ENCODE measurements at regions not wholly inside any gene's neighbourhood (a gene's known extent, or its start where the extent isn't known, plus 50 kb on each side); places are given as distances from the start of the nearest gene placed in this dataset.

DNA sequence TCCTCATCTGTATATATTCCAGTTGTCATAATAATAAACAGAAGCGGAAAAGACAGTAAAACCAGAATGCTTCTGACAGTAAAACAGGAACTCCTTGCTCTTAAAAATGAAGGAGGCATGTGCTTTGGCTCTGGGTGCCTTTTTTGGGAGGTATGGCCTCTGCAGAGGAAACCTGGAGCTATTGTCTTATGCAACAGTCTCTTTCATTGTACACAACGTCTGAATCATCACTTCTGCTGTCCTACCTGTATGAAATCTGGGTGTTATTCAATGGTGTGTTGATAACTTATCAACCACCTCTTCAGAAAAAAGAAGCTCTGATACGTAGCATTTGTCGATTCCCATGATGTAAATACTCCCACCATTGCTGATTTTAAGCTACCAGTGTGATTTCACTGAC, 64.8 kb downstream of the CDCA7 start:
- Histone ChIP-seq H3K4me1 (no peaks in the 10 kb centered on the region), H3K4me3 (no peak overlapping the region), H3K36me3 (no peaks in the 10 kb centered on the region), H3K27ac (no peak overlapping the region), H3K9me3 (no peaks in the 10 kb centered on the region), H3K27me3 (replicated peaks in 1 of 7) (peaks cover 0 to 30% (median 0%) of the 10 kb centered on the region in 7 donors)
- DNase-seq = no peak
- 41 to 64% (median 56%) methylated on average over 4 of the region's 4 CpGs for WGBS, 5 donors
- intact Hi-C loops (cut with DNase I; ENCODE audit: low total_unique reads) = no loop called here
- TF ChIP-seq, protein P1, sequence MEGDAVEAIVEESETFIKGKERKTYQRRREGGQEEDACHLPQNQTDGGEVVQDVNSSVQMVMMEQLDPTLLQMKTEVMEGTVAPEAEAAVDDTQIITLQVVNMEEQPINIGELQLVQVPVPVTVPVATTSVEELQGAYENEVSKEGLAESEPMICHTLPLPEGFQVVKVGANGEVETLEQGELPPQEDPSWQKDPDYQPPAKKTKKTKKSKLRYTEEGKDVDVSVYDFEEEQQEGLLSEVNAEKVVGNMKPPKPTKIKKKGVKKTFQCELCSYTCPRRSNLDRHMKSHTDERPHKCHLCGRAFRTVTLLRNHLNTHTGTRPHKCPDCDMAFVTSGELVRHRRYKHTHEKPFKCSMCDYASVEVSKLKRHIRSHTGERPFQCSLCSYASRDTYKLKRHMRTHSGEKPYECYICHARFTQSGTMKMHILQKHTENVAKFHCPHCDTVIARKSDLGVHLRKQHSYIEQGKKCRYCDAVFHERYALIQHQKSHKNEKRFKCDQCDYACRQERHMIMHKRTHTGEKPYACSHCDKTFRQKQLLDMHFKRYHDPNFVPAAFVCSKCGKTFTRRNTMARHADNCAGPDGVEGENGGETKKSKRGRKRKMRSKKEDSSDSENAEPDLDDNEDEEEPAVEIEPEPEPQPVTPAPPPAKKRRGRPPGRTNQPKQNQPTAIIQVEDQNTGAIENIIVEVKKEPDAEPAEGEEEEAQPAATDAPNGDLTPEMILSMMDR (IDR thresholded peaks at IDR 0.05 in 8 of 11, conservative IDR thresholded peaks at IDR 0.05 in 3 of 11) = no peak
- no peak for TF ChIP-seq POLR2A (IDR thresholded peaks at IDR 0.05)
- no peak for TF ChIP-seq POLR2AphosphoS5 (IDR thresholded peaks at IDR 0.05)

DNA sequence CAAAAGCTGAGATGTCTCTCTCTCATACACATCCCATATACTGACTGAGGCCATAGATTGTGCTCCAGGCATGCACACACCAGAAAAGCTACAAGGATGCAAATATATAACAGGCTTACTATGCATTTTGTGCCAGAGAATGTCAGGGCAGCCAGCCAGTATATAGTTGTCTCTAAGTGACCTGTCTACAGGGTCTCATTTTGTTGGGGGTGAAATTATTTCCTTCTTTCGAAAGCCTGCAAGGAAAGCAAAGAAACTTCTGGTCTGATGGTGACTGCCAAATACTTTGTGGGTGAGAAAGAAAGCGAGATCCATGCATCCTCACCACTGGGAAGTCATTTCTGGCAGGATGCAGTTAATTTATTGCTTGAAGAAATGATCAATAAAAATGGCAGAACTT, 70.2 kb downstream of the CDCA7 start:
- intact Hi-C loops (cut with DNase I; ENCODE audit: low total_unique reads) = no loop called here
- H3K9me3 ChIP-seq = no peaks in the 10 kb centered on the region
- H3K4me1 ChIP-seq = no peaks in the 10 kb centered on the region
- H3K36me3 ChIP-seq = no peaks in the 10 kb centered on the region
- H3K27me3 ChIP-seq (replicated peaks in 1 of 7) = peaks cover 0 to 27% (median 0%) of the 10 kb centered on the region in 7 donors
- no peak for TF ChIP-seq POLR2A (IDR thresholded peaks at IDR 0.05)
- TF ChIP-seq, protein P1 (IDR thresholded peaks at IDR 0.05 in 8 of 11, conservative IDR thresholded peaks at IDR 0.05 in 3 of 11) = no peak
- TF ChIP-seq POLR2AphosphoS5 (IDR thresholded peaks at IDR 0.05) = no peak
- DNase-seq = no peak
- 65 to 82% (median 75%) methylated on average over 2 of the region's 2 CpGs for WGBS, 5 donors
- no peak overlapping the region for H3K27ac ChIP-seq
- H3K4me3 ChIP-seq = no peak overlapping the region

DNA sequence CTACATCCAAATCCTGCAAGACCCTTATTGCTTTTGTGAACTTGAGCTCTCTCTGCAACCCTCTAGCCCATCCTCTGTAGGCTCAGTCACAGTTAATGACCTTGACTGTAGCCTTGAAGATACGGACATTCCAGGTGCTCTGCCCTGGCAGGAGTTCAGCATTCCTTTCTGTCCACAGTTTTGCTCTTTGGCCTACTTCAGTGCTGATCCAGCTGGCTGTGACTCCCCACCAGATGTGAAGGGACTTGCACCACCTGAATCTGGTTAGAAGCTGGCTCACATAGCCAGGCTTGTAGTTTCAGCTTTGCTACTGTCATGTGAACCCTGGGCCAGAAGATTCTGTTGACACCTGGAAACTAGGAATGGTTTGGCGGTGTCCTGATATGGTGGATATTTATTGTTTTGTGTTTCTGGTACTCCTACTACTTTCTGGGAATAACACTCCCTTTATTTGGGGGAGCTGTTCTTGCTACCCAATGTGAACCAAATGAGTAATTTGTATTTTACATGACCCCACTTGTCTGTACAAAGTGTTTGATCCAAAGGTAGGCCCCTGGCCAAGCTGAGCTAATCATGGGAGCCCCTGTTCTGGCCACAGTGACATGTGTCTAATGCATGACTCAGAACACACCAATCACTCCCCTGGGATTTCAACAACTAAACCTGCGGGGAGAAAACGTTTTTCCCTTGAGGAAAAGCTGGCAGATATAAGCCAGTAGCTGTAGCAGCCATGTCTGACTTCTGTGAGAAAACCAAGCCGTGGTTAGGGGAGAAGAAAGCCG, 73.4 kb downstream of the CDCA7 start:
- no peak for DNase-seq
- 73 to 86% (median 79%) methylated on average over 6 of the region's 6 CpGs for WGBS, 5 donors

GRCh38 chr2:173431191-173431590, 76.5 kb downstream of the CDCA7 start:
- no peak for DNase-seq
- TF ChIP-seq, protein P1 (IDR thresholded peaks at IDR 0.05 in 8 of 11, conservative IDR thresholded peaks at IDR 0.05 in 3 of 11) = no peak
- TF ChIP-seq POLR2AphosphoS5 (IDR thresholded peaks at IDR 0.05) (no peak), POLR2A (IDR thresholded peaks at IDR 0.05) (no peak)
- WGBS, 5 donors = 70 to 81% (median 76%) methylated on average over 5 of the region's 5 CpGs
- intact Hi-C loops (cut with DNase I; ENCODE audit: low total_unique reads) = no loop called here
- no peak overlapping the region for H3K4me3 ChIP-seq
- no peaks in the 10 kb centered on the region for H3K9me3 ChIP-seq
- H3K36me3 ChIP-seq = no peaks in the 10 kb centered on the region
- H3K4me1 ChIP-seq = no peaks in the 10 kb centered on the region
- H3K27ac ChIP-seq = no peak overlapping the region
- peaks cover 0 to 19% (median 0%) of the 10 kb centered on the region in 7 donors for H3K27me3 ChIP-seq (replicated peaks in 1 of 7)

More for the DNA sequence above, 73.4 kb downstream of the CDCA7 start:
- Histone ChIP-seq H3K36me3 (no peaks in the 10 kb centered on the region), H3K27ac (no peak overlapping the region), H3K4me1 (no peaks in the 10 kb centered on the region), H3K4me3 (no peak overlapping the region), H3K9me3 (no peaks in the 10 kb centered on the region), H3K27me3 (replicated peaks in 1 of 7) (peaks cover 0 to 23% (median 0%) of the 10 kb centered on the region in 7 donors)
- intact Hi-C loops (cut with DNase I; ENCODE audit: low total_unique reads) = no loop called here
- no peak for TF ChIP-seq POLR2A (IDR thresholded peaks at IDR 0.05)
- TF ChIP-seq POLR2AphosphoS5 (IDR thresholded peaks at IDR 0.05) = no peak
